T-helper 2 cell treated with Interferon-gamma antibody and Interleukin-4, amounts not matched to agents 5 μg/mL and 100 μg/mL, for 36 hours (primary cell): ENCODE measurements at regions not wholly inside any gene's neighbourhood (a gene's known extent, or its start where the extent isn't known, plus 50 kb on each side); places are given as distances from the start of the nearest gene placed in this dataset.
"Not testable (repeated sequence)": the region's sequence is repeated elsewhere in the genome, so short reads cannot be mapped to it uniquely, and the experiment has no call there.

ENCODE experiments used
- DNase-seq: peaks from one replicate; pipeline ENCODE4 v3.0.0; 2021; ENCODE audit warnings: low spot score
- H3K27ac Mint-ChIP-seq: one replicate; pipeline ENCODE4 v1.8.0; 2021; ENCODE audit warnings: mild to moderate bottlenecking, mixed read lengths
- H3K27me3 Mint-ChIP-seq: one replicate; pipeline ENCODE4 v1.8.0; 2021; ENCODE audit warnings: low read depth, mixed read lengths
- H3K36me3 Mint-ChIP-seq: one replicate; pipeline ENCODE4 v1.8.0; 2021; ENCODE audit warnings: low read depth, mixed read lengths
- H3K4me1 Mint-ChIP-seq: one replicate; pipeline ENCODE4 v1.8.0; 2021; ENCODE audit warnings: low read depth, mixed read lengths
- H3K4me3 Mint-ChIP-seq: one replicate; pipeline ENCODE4 v1.8.0; 2022; ENCODE audit warnings: mild to moderate bottlenecking, moderate library complexity, mixed read lengths
- H3K9me3 Mint-ChIP-seq: one replicate; pipeline ENCODE4 v1.8.0; 2021; ENCODE audit warnings: mixed read lengths

GRCh38 chr7:25437308-25437707 lies 209.0 kb upstream of the NPVF start:
- H3K36me3 Mint-ChIP-seq, result no peaks in the 10 kb centered on the region

DNA sequence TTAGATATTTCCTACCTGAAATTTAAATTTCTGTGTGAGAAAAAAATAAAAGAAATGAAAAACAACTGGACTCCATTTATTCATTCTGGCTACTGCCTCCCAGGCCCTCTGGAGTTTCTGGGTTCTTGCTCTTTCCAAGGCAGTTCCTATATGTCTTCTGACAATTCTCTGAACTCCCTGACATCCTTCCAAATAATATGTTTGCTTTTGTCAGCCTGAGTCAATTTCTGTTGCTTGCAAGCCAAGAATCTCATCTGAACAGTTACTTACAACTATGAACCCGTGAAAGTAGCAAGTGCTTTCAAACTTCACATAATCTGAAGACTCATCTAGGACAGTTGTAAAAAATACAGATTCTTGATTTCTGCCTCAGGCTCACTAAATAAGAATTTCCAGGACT lies 216.7 kb upstream of the NPVF start:
- H3K36me3 Mint-ChIP-seq, result no peaks in the 10 kb centered on the region
- H3K9me3 Mint-ChIP-seq, result peaks cover 27% of the 10 kb centered on the region
- DNase-seq, result no peak
- no peak overlapping the region for H3K27ac Mint-ChIP-seq
- H3K27me3 Mint-ChIP-seq, result no peaks in the 10 kb centered on the region
- H3K4me1 Mint-ChIP-seq, result no peaks in the 10 kb centered on the region
- no peak overlapping the region for H3K4me3 Mint-ChIP-seq

More at GRCh38 chr7:25437308-25437707, 209.0 kb upstream of the NPVF start:
- Mint-ChIP-seq H3K9me3 (peaks cover 20% of the 10 kb centered on the region), H3K27me3 (peaks cover 4% of the 10 kb centered on the region), H3K27ac (no peak overlapping the region), H3K4me1 (no peaks in the 10 kb centered on the region), H3K4me3 (no peak overlapping the region)
- DNase-seq, result no peak

- Mint-ChIP-seq H3K9me3 (no peaks in the 10 kb centered on the region), H3K36me3 (no peaks in the 10 kb centered on the region), H3K4me1 (no peaks in the 10 kb centered on the region), H3K27me3 (no peaks in the 10 kb centered on the region), H3K27ac (no peak overlapping the region), H3K4me3 (no peak overlapping the region)
- DNase-seq, result no peak
Measured at GRCh38 chr7:25448301-25448700, 220.0 kb upstream of the NPVF start.

DNA sequence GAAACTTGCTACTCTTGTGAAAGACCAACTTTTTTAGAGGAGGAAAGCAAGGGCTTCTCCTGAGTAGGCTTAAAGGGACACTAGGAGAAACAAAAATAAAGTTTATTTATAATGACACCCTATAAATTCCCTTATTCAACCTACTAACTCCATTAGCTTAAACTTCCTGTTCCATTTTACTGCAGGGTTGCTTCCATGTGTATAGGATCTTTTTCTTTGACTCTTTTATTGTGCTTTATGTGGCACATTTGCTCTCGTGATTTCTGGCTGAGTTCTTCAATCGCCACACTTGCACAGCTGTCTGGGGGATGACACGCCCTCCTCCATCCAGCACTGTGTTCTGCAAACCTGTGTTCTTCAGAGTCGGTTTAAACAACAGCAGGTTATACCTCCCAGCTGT lies 225.7 kb upstream of the NPVF start:
- no peak for DNase-seq
- no peaks in the 10 kb centered on the region for H3K9me3 Mint-ChIP-seq
- no peak overlapping the region for H3K27ac Mint-ChIP-seq
- no peak overlapping the region for H3K4me3 Mint-ChIP-seq
- H3K27me3 Mint-ChIP-seq, result peaks cover 5% of the 10 kb centered on the region
- no peaks in the 10 kb centered on the region for H3K36me3 Mint-ChIP-seq
- no peaks in the 10 kb centered on the region for H3K4me1 Mint-ChIP-seq

- Mint-ChIP-seq H3K9me3 (no peaks in the 10 kb centered on the region), H3K27me3 (peaks cover 6% of the 10 kb centered on the region), H3K36me3 (no peaks in the 10 kb centered on the region), H3K4me1 (no peaks in the 10 kb centered on the region), H3K27ac (no peak overlapping the region), H3K4me3 (no peak overlapping the region)
- no peak for DNase-seq
Measured at GRCh38 chr7:25454562-25455041, 226.3 kb upstream of the NPVF start.

DNA sequence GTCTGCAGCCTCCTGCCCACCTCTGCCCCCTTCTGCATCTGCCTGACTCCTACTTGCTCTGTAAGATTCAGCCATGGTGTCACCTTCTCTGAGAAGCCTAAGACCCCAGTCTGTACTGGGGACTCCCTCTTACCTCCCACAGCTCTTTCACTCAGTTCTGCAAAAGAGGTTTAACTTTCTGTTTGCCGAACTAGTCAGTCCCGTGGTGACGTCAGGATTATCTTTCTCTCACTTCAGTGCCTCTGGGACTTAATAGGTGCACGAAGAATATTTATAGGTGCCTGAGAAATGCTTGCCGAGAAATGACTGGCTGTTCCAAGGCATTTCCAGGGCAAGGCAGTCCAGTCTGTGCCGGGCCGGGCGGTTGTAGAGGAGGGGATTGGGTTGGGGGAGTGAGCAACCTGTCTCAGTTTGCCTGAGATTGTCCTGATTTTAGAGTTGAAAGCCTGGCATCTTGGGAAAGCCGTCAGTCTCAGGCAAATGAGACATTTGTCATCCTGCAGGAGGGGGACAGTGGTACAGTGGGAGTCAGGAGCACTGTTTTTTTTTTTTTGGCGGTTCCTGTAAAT lies 227.5 kb upstream of the NPVF start:
- DNase-seq, result no peak
- peaks cover 14% of the 10 kb centered on the region for H3K27me3 Mint-ChIP-seq
- no peak overlapping the region for H3K27ac Mint-ChIP-seq

GRCh38 chr7:25456467-25457171 lies 228.3 kb upstream of the NPVF start:
- H3K4me3 Mint-ChIP-seq, result no peak overlapping the region
- H3K4me1 Mint-ChIP-seq, result no peaks in the 10 kb centered on the region
- no peaks in the 10 kb centered on the region for H3K9me3 Mint-ChIP-seq
- DNase-seq, result no peak
- H3K27me3 Mint-ChIP-seq, result peaks cover 14% of the 10 kb centered on the region
- no peaks in the 10 kb centered on the region for H3K36me3 Mint-ChIP-seq
- H3K27ac Mint-ChIP-seq, result no peak overlapping the region

More for the DNA sequence above, 227.5 kb upstream of the NPVF start:
- H3K4me3 Mint-ChIP-seq, result no peak overlapping the region
- no peaks in the 10 kb centered on the region for H3K4me1 Mint-ChIP-seq
- H3K36me3 Mint-ChIP-seq, result no peaks in the 10 kb centered on the region
- H3K9me3 Mint-ChIP-seq, result no peaks in the 10 kb centered on the region

DNA sequence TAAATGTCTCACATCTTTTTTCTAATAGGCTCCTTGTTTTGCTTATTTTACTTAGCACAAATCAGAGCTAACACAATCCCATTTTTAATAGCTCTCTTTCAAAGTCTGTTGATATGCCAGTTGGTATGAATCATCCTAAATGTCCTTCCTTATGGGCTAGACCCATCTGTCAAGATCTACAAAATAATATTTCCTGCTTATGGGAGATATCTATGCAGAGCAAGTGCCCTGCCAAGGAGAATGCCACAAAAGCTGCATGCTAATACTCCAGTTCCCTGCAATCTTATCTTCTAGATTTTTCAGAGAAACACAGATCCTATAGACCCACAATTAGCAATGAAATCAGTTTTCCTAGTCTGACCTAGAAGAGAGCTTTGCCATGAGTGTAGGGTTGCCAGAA lies 230.8 kb upstream of the NPVF start:
- Mint-ChIP-seq H3K27me3 (peaks cover 26% of the 10 kb centered on the region), H3K27ac (no peak overlapping the region), H3K4me1 (no peaks in the 10 kb centered on the region), H3K9me3 (no peaks in the 10 kb centered on the region), H3K4me3 (no peak overlapping the region), H3K36me3 (no peaks in the 10 kb centered on the region)
- no peak for DNase-seq

GRCh38 chr7:25460433-25460832 lies 232.1 kb upstream of the NPVF start:
- Mint-ChIP-seq H3K9me3 (no peaks in the 10 kb centered on the region), H3K27me3 (peaks cover 29% of the 10 kb centered on the region), H3K27ac (no peak overlapping the region), H3K4me1 (no peaks in the 10 kb centered on the region), H3K36me3 (no peaks in the 10 kb centered on the region), H3K4me3 (no peak overlapping the region)
- no peak for DNase-seq

- no peaks in the 10 kb centered on the region for H3K9me3 Mint-ChIP-seq
- H3K27me3 Mint-ChIP-seq, result peaks cover 6% of the 10 kb centered on the region
- H3K27ac Mint-ChIP-seq, result no peak overlapping the region
- no peak for DNase-seq
- H3K36me3 Mint-ChIP-seq, result no peaks in the 10 kb centered on the region
- no peaks in the 10 kb centered on the region for H3K4me1 Mint-ChIP-seq
- no peak overlapping the region for H3K4me3 Mint-ChIP-seq
Measured at GRCh38 chr7:25469669-25470068, 241.4 kb upstream of the NPVF start.

DNA sequence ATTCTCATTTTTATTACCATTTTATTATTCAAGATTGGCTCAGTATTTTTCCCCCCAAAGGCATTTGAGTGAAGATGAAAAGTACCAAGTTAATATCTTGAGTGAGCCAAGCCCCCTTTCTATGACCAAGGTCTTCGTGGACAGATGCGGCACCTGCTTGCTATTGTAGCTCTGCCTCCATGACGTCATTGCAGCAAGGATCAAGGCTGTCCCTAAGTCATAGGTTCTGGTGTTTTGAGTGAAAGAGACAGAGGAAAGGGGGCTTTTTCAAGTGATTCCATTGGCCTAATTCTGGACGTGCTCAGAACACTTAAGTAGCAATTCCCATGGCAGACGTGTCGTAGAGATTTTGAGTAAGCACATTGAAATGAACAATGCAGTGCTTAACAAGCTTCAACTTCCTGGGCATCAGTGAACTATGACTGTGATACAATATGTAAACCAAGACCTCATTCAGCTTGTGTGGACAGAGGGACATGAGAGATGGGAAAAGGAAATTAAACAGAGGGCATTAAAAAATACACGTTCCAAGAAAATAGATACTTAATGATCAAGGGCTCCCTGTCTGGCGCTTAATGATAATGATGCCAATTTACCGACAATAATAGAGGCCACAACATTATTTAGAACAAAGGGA lies 248.7 kb upstream of the NPVF start:
- Mint-ChIP-seq H3K9me3 (no peaks in the 10 kb centered on the region), H3K27ac (no peak overlapping the region), H3K4me3 (no peak overlapping the region), H3K36me3 (no peaks in the 10 kb centered on the region), H3K27me3 (peaks cover 11% of the 10 kb centered on the region), H3K4me1 (no peaks in the 10 kb centered on the region)
- DNase-seq, result no peak

DNA sequence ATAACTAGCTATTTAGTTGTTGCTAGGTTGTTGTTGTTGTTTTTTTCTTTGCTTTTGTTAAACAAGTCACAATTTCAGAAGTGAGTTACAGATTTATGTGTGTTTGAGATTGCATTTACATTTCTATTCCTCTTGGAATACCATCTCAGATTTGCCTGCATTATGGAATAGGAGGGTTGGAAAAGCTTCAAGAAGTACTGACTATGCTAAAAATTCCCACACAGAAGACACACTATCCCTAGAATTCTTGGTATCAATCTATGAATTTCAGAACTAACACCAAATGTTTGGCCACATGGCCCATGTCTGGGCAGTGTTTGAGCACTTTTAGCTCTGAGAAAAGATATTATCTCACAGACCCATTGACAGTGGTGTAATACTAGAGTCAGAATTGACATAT lies 249.9 kb upstream of the NPVF start:
- not testable (repeated sequence) for H3K27ac Mint-ChIP-seq, DNase-seq, H3K4me1 Mint-ChIP-seq, H3K9me3 Mint-ChIP-seq, H3K36me3 Mint-ChIP-seq, H3K4me3 Mint-ChIP-seq
- peaks cover 11% of the 10 kb centered on the region for H3K27me3 Mint-ChIP-seq

DNA sequence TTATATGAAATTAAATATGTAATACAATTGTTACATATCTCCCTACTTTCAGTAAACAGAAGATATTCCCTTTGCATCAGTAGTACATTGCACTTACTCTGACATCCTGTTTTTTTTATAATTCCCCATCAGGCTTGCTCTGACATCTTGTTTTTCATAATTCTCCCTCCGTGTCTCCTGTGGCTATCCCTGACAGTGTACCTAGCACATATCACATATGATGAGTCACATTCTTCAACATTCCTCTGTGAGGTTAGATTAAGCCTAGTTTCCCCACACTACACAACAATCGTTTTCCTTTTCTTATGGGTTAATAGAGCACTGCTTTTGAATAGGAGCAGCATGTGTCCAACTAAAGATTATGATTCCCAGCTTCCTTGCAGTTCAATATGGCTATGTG lies 250.6 kb upstream of the NPVF start:
- no peaks in the 10 kb centered on the region for H3K9me3 Mint-ChIP-seq
- DNase-seq, result no peak

DNA sequence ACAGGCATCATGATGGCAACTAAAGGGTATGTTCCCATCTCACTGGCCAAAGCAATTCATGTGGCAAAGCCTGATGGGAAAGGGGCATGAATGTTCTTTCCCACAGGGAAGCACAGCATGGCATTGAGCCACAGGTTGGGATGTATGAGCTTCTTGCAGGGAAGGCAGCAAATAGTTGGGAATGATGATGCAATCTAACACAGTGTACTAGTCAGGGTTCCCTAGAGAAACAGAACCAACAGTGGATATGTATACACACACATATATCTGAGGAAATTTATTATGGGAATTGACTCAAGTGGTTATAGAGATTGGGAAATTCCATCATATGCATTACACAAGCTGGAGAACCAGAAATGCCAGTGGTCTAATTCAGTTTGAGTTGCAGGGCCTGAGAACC lies 253.6 kb upstream of the NPVF start:
- Mint-ChIP-seq H3K36me3 (no peaks in the 10 kb centered on the region), H3K9me3 (no peaks in the 10 kb centered on the region)

More for the DNA sequence above, 250.6 kb upstream of the NPVF start:
- Mint-ChIP-seq H3K27me3 (peaks cover 15% of the 10 kb centered on the region), H3K4me3 (no peak overlapping the region), H3K4me1 (no peaks in the 10 kb centered on the region), H3K36me3 (no peaks in the 10 kb centered on the region), H3K27ac (no peak overlapping the region)

More for the DNA sequence above, 253.6 kb upstream of the NPVF start:
- Mint-ChIP-seq H3K27me3 (peaks cover 22% of the 10 kb centered on the region), H3K27ac (no peak overlapping the region), H3K4me1 (no peaks in the 10 kb centered on the region), H3K4me3 (no peak overlapping the region)
- DNase-seq, result no peak
